Naive thymus-derived CD8-positive, alpha-beta T cell (primary cell): ENCODE measurements at regions not wholly inside any gene's neighbourhood (a gene's known extent, or its start where the extent isn't known, plus 50 kb on each side); places are given as distances from the start of the nearest gene placed in this dataset.

Experiments used
- ATAC-seq, 2 donors: fragments of 150-1000 bp; cut with Tn5 transposase in 1 of 2; sonication (Bioruptor Pico), chemical (Tn5 transposase) in 1 of 2; 1 replicate in 1 of 2; 2 replicates in 1 of 2; pipeline ENCODE4 v1.10.0; 2021; ENCODE audit warnings: mild to moderate bottlenecking in 2 of 2, moderate library complexity in 2 of 2
- POLR2A ChIA-PET: fragments of 350-600 bp; sonication (Branson Sonifier 250); formaldehyde crosslinking; loops from one replicate; lab custom pipeline; 2021; ENCODE audit warnings: antibody characterized with exemption; lab: Charles Lee
- DNase-seq, 10 donors: peaks; one replicate each; pipeline versions ENCODE4 v3.0.0 to v3.0.0-alpha.2; 2020 to 2022
- H3K27ac Mint-ChIP-seq, 10 donors: one replicate each; pipeline ENCODE4 v1.8.0; 2020 to 2022; ENCODE audit warnings: mild to moderate bottlenecking in 10 of 10, mixed read lengths in 10 of 10, moderate library complexity in 4 of 10, inconsistent platforms in 1 of 10
- H3K27me3 Mint-ChIP-seq, 5 donors: one replicate each; pipeline ENCODE4 v1.8.0; 2021 to 2022; ENCODE audit warnings: mixed read lengths in 5 of 5
- H3K36me3 Mint-ChIP-seq, 3 donors: one replicate each; pipeline ENCODE4 v1.8.0; 2020 to 2022; ENCODE audit warnings: mixed read lengths in 3 of 3, mild to moderate bottlenecking in 2 of 3, inconsistent platforms in 1 of 3
- H3K4me1 Mint-ChIP-seq, 4 donors: one replicate each; pipeline ENCODE4 v1.8.0; 2021 to 2022; ENCODE audit warnings: mixed read lengths in 4 of 4
- H3K4me3 Mint-ChIP-seq, 10 donors: one replicate each; pipeline ENCODE4 v1.8.0; 2020 to 2022; ENCODE audit warnings: mild to moderate bottlenecking in 10 of 10, mixed read lengths in 10 of 10, moderate library complexity in 6 of 10, inconsistent platforms in 1 of 10
- H3K9me3 Mint-ChIP-seq, 9 donors: one replicate each; pipeline ENCODE4 v1.8.0; 2020 to 2022; ENCODE audit warnings: mixed read lengths in 9 of 9, mild to moderate bottlenecking in 3 of 9, inconsistent platforms in 1 of 9, moderate library complexity in 1 of 9

GRCh38 chr2:14256890-14257289 lies 375.6 kb upstream of the LRATD1 start:
- Mint-ChIP-seq H3K9me3 (peaks cover 0 to 15% (median 2%) of the 10 kb centered on the region in 9 donors), H3K4me1 (no peaks in the 10 kb centered on the region), H3K27me3 (no peaks in the 10 kb centered on the region), H3K27ac (no peak overlapping the region), H3K36me3 (no peaks in the 10 kb centered on the region), H3K4me3 (no peak overlapping the region)
- DNase-seq (no peak), ATAC-seq (no peak)
- POLR2A ChIA-PET, result no interaction called here

GRCh38 chr2:14257801-14258507 lies 374.6 kb upstream of the LRATD1 start:
- POLR2A ChIA-PET, result no interaction called here
- Mint-ChIP-seq H3K36me3 (no peaks in the 10 kb centered on the region), H3K27me3 (no peaks in the 10 kb centered on the region), H3K4me1 (no peaks in the 10 kb centered on the region), H3K4me3 (no peak overlapping the region), H3K9me3 (peaks cover 0 to 11% (median 2%) of the 10 kb centered on the region in 9 donors), H3K27ac (no peak overlapping the region)
- ATAC-seq (no peak), DNase-seq (no peak)

GRCh38 chr2:14261771-14262170 lies 370.7 kb upstream of the LRATD1 start:
- peaks cover 0 to 11% (median 2%) of the 10 kb centered on the region in 9 donors for H3K9me3 Mint-ChIP-seq
- H3K4me1 Mint-ChIP-seq, result no peaks in the 10 kb centered on the region
- POLR2A ChIA-PET, result no interaction called here
- no peak for ATAC-seq
- H3K27me3 Mint-ChIP-seq, result peaks cover 0 to 1% (median 0%) of the 10 kb centered on the region in 5 donors
- no peak for DNase-seq
- H3K4me3 Mint-ChIP-seq, result no peak overlapping the region
- no peak overlapping the region for H3K27ac Mint-ChIP-seq
- H3K36me3 Mint-ChIP-seq, result no peaks in the 10 kb centered on the region

GRCh38 chr2:14263053-14263452 lies 369.5 kb upstream of the LRATD1 start:
- POLR2A ChIA-PET, result no interaction called here
- Mint-ChIP-seq H3K36me3 (no peaks in the 10 kb centered on the region), H3K27ac (no peak overlapping the region), H3K4me1 (no peaks in the 10 kb centered on the region), H3K27me3 (peaks cover 0 to 1% (median 0%) of the 10 kb centered on the region in 5 donors), H3K9me3 (peaks cover 0 to 11% (median 7%) of the 10 kb centered on the region in 9 donors), H3K4me3 (no peak overlapping the region)
- DNase-seq (no peak), ATAC-seq (no peak)

GRCh38 chr2:14270036-14270582 lies 362.4 kb upstream of the LRATD1 start:
- no peaks in the 10 kb centered on the region for H3K36me3 Mint-ChIP-seq
- no peak for DNase-seq
- ATAC-seq, result no peak
- H3K4me1 Mint-ChIP-seq, result no peaks in the 10 kb centered on the region
- POLR2A ChIA-PET, result no interaction called here
- peaks cover 3 to 21% (median 6%) of the 10 kb centered on the region in 9 donors for H3K9me3 Mint-ChIP-seq
- no peak overlapping the region for H3K4me3 Mint-ChIP-seq
- H3K27me3 Mint-ChIP-seq, result no peaks in the 10 kb centered on the region
- H3K27ac Mint-ChIP-seq, result no peak overlapping the region

GRCh38 chr2:14272396-14273075 lies 360.0 kb upstream of the LRATD1 start:
- ATAC-seq (no peak), DNase-seq (no peak)
- no peaks in the 10 kb centered on the region for H3K36me3 Mint-ChIP-seq
- H3K4me1 Mint-ChIP-seq, result no peaks in the 10 kb centered on the region
- peaks cover 2 to 16% (median 8%) of the 10 kb centered on the region in 9 donors for H3K9me3 Mint-ChIP-seq
- no peak overlapping the region for H3K27ac Mint-ChIP-seq
- H3K4me3 Mint-ChIP-seq, result no peak overlapping the region
- H3K27me3 Mint-ChIP-seq, result no peaks in the 10 kb centered on the region
- POLR2A ChIA-PET, result no interaction called here

GRCh38 chr2:14273650-14274049 lies 358.9 kb upstream of the LRATD1 start:
- Mint-ChIP-seq H3K9me3 (peaks cover 3 to 21% (median 8%) of the 10 kb centered on the region in 9 donors), H3K36me3 (no peaks in the 10 kb centered on the region), H3K4me1 (no peaks in the 10 kb centered on the region), H3K27me3 (no peaks in the 10 kb centered on the region), H3K27ac (no peak overlapping the region), H3K4me3 (no peak overlapping the region)
- POLR2A ChIA-PET, result no interaction called here
- ATAC-seq (no peak), DNase-seq (no peak)

- peaks cover 2 to 25% (median 9%) of the 10 kb centered on the region in 9 donors for H3K9me3 Mint-ChIP-seq
- no peak for ATAC-seq
- H3K27me3 Mint-ChIP-seq, result no peaks in the 10 kb centered on the region
- H3K4me1 Mint-ChIP-seq, result no peaks in the 10 kb centered on the region
- POLR2A ChIA-PET, result no interaction called here
- H3K4me3 Mint-ChIP-seq, result no peak overlapping the region
- H3K27ac Mint-ChIP-seq, result no peak overlapping the region
- DNase-seq, result no peak
- H3K36me3 Mint-ChIP-seq, result peaks cover 0 to 4% (median 0%) of the 10 kb centered on the region in 3 donors
Measured at GRCh38 chr2:14284244-14284643, 348.3 kb upstream of the LRATD1 start.

GRCh38 chr2:14285812-14286211 lies 346.7 kb upstream of the LRATD1 start:
- ATAC-seq (no peak), DNase-seq (no peak)
- H3K27ac Mint-ChIP-seq, result no peak overlapping the region
- POLR2A ChIA-PET, result no interaction called here
- H3K36me3 Mint-ChIP-seq, result peaks cover 0 to 4% (median 0%) of the 10 kb centered on the region in 3 donors
- peaks cover 2 to 20% (median 10%) of the 10 kb centered on the region in 9 donors for H3K9me3 Mint-ChIP-seq
- no peak overlapping the region for H3K4me3 Mint-ChIP-seq
- no peaks in the 10 kb centered on the region for H3K4me1 Mint-ChIP-seq
- no peaks in the 10 kb centered on the region for H3K27me3 Mint-ChIP-seq

GRCh38 chr2:14288016-14288415 lies 344.5 kb upstream of the LRATD1 start:
- H3K27me3 Mint-ChIP-seq, result no peaks in the 10 kb centered on the region
- no peaks in the 10 kb centered on the region for H3K36me3 Mint-ChIP-seq
- no peak overlapping the region for H3K4me3 Mint-ChIP-seq

GRCh38 chr2:14292964-14293363 lies 339.6 kb upstream of the LRATD1 start:
- ATAC-seq (no peak), DNase-seq (no peak)
- no peak overlapping the region for H3K4me3 Mint-ChIP-seq
- H3K36me3 Mint-ChIP-seq, result no peaks in the 10 kb centered on the region
- H3K4me1 Mint-ChIP-seq, result no peaks in the 10 kb centered on the region
- no peak overlapping the region for H3K27ac Mint-ChIP-seq
- H3K9me3 Mint-ChIP-seq, result peaks cover 0 to 19% (median 7%) of the 10 kb centered on the region in 9 donors
- no peaks in the 10 kb centered on the region for H3K27me3 Mint-ChIP-seq
- POLR2A ChIA-PET, result no interaction called here

More at GRCh38 chr2:14288016-14288415, 344.5 kb upstream of the LRATD1 start:
- ATAC-seq (no peak), DNase-seq (no peak)
- Mint-ChIP-seq H3K27ac (no peak overlapping the region), H3K9me3 (peaks cover 0 to 14% (median 4%) of the 10 kb centered on the region in 9 donors), H3K4me1 (no peaks in the 10 kb centered on the region)
- POLR2A ChIA-PET, result no interaction called here

- H3K4me3 Mint-ChIP-seq, result no peak overlapping the region
- H3K4me1 Mint-ChIP-seq, result peaks cover 0 to 2% (median 0%) of the 10 kb centered on the region in 4 donors
- ATAC-seq, result no peak
Measured at GRCh38 chr2:14297340-14297739, 335.2 kb upstream of the LRATD1 start.

GRCh38 chr2:14297906-14298305 lies 334.6 kb upstream of the LRATD1 start:
- Mint-ChIP-seq H3K27ac (no peak overlapping the region), H3K4me3 (no peak overlapping the region), H3K36me3 (no peaks in the 10 kb centered on the region), H3K27me3 (peaks cover 0 to 7% (median 0%) of the 10 kb centered on the region in 5 donors), H3K4me1 (peaks cover 0 to 2% (median 0%) of the 10 kb centered on the region in 4 donors), H3K9me3 (peaks cover 0 to 31% (median 7%) of the 10 kb centered on the region in 9 donors)
- POLR2A ChIA-PET, result no interaction called here
- no peak for DNase-seq
- no peak for ATAC-seq

More at GRCh38 chr2:14297340-14297739, 335.2 kb upstream of the LRATD1 start:
- H3K27me3 Mint-ChIP-seq, result peaks cover 0 to 7% (median 0%) of the 10 kb centered on the region in 5 donors
- H3K36me3 Mint-ChIP-seq, result no peaks in the 10 kb centered on the region
- H3K27ac Mint-ChIP-seq, result no peak overlapping the region
- peaks cover 0 to 28% (median 7%) of the 10 kb centered on the region in 9 donors for H3K9me3 Mint-ChIP-seq
- DNase-seq, result no peak
- POLR2A ChIA-PET, result no interaction called here
